C4-2B (cell line): ENCODE measurements at regions not wholly inside any gene's neighbourhood (a gene's known extent, or its start where the extent isn't known, plus 50 kb on each side); places are given as distances from the start of the nearest gene placed in this dataset.

Source experiments
- ZFX ChIP-seq: fragments of 450-650 bp; IDR thresholded peaks from 2 replicates; pipeline ENCODE4 v1.6.1; 2017
- TF ChIP-seq, protein P1 (sequence below): fragments of 450-650 bp; conservative IDR thresholded peaks from 2 replicates; pipeline ENCODE4 v1.5.1; 2017; ENCODE audit warnings: mild to moderate bottlenecking

DNA sequence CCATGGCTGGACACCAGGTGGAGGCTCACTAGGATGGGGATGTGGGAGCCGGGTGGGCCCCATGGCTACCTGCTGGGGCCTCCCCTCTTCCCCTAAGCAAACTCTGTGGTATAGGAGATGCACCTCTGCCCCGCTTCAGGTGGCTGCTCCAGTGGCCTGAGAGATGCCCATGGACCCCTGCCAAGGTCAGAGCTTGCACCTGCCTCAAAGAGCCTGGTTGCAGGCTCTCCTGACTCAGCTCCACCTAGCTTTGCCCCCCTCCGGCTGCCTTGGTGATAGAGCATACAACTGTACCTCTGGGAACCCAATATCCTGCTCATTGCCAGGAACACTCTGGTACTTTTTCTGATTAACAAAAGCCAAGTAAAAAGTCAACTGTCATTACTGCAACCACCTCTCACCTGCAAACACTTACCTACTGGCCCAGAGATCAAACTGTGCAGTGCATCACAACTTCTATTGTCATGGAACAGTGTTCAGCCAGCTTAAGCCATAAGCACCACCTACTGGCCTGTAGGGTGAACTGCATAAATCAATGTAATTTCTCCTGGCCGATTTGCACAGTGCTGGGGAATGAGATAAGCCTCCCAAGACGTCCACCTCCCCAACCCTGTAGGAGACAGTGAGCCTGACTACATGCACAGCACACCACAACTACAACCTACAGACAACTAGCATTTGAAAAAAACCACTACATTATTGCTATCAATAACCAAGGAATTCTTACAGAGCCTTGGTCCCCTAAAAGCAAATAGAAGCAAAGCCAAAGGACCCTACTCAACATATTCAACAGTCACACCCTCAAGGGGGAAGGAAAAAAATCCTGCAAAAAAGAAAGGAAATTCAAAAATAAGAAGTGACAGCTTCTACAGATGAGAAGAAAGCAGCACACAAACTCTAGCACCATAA is 352.4 kb upstream of the ARHGEF26 start:
- TF ChIP-seq, protein P1, sequence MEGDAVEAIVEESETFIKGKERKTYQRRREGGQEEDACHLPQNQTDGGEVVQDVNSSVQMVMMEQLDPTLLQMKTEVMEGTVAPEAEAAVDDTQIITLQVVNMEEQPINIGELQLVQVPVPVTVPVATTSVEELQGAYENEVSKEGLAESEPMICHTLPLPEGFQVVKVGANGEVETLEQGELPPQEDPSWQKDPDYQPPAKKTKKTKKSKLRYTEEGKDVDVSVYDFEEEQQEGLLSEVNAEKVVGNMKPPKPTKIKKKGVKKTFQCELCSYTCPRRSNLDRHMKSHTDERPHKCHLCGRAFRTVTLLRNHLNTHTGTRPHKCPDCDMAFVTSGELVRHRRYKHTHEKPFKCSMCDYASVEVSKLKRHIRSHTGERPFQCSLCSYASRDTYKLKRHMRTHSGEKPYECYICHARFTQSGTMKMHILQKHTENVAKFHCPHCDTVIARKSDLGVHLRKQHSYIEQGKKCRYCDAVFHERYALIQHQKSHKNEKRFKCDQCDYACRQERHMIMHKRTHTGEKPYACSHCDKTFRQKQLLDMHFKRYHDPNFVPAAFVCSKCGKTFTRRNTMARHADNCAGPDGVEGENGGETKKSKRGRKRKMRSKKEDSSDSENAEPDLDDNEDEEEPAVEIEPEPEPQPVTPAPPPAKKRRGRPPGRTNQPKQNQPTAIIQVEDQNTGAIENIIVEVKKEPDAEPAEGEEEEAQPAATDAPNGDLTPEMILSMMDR = peak; percentile 98
- TF ChIP-seq ZFX = no peak
